C4-2B (cell line): ENCODE measurements at regions not wholly inside any gene's neighbourhood (a gene's known extent, or its start where the extent isn't known, plus 50 kb on each side); places are given as distances from the start of the nearest gene placed in this dataset.

Source experiments
- ZFX ChIP-seq: fragments of 450-650 bp; IDR thresholded peaks from 2 replicates; pipeline ENCODE4 v1.6.1; 2017
- TF ChIP-seq, protein P1 (sequence below): fragments of 450-650 bp; conservative IDR thresholded peaks from 2 replicates; pipeline ENCODE4 v1.5.1; 2017; ENCODE audit warnings: mild to moderate bottlenecking

- TF ChIP-seq, protein P1, sequence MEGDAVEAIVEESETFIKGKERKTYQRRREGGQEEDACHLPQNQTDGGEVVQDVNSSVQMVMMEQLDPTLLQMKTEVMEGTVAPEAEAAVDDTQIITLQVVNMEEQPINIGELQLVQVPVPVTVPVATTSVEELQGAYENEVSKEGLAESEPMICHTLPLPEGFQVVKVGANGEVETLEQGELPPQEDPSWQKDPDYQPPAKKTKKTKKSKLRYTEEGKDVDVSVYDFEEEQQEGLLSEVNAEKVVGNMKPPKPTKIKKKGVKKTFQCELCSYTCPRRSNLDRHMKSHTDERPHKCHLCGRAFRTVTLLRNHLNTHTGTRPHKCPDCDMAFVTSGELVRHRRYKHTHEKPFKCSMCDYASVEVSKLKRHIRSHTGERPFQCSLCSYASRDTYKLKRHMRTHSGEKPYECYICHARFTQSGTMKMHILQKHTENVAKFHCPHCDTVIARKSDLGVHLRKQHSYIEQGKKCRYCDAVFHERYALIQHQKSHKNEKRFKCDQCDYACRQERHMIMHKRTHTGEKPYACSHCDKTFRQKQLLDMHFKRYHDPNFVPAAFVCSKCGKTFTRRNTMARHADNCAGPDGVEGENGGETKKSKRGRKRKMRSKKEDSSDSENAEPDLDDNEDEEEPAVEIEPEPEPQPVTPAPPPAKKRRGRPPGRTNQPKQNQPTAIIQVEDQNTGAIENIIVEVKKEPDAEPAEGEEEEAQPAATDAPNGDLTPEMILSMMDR, result no peak
- no peak for TF ChIP-seq ZFX
These were observed 380.3 kb downstream of the GADD45G start for GRCh38 chr9:89985068-89985467.
